ENCODE measurements at regions not wholly inside any gene's neighbourhood (a gene's known extent, or its start where the extent isn't known, plus 50 kb on each side); places are given as distances from the start of the nearest gene placed in this dataset.

DNA sequence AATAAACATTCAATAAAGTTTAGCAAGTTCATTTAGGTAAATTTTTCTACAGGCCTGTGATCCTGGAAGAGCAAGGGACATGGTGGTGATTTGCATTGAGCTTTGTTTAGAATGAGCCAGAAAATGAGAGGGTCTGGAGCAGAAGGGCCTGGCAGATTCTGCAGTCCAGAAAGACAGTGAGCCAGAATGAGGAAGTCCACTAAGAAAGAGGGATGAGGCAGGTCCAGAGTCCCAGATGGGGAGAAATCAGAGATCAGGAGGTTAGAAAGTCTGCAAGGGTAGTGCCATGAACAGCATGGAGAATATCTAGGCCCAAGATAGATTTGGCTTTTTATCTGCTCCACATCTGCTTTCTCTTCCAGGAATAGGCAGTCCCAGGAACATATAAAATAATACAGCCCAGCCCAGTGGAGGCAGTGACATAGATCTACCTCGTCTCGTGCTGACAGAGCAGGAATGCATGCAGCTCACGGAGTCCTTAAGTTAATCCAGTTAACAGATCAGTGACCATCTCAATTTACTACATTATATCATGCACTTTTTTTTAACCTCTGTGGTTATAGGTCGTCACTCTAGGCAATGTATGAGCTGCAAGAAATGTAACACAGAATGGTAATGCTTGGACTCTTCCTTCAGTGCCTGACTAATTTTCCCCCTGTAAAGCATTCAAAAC, 429.0 kb downstream of the SUCLG1 start:
- TF ChIP-seq, protein P1, sequence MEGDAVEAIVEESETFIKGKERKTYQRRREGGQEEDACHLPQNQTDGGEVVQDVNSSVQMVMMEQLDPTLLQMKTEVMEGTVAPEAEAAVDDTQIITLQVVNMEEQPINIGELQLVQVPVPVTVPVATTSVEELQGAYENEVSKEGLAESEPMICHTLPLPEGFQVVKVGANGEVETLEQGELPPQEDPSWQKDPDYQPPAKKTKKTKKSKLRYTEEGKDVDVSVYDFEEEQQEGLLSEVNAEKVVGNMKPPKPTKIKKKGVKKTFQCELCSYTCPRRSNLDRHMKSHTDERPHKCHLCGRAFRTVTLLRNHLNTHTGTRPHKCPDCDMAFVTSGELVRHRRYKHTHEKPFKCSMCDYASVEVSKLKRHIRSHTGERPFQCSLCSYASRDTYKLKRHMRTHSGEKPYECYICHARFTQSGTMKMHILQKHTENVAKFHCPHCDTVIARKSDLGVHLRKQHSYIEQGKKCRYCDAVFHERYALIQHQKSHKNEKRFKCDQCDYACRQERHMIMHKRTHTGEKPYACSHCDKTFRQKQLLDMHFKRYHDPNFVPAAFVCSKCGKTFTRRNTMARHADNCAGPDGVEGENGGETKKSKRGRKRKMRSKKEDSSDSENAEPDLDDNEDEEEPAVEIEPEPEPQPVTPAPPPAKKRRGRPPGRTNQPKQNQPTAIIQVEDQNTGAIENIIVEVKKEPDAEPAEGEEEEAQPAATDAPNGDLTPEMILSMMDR (IDR thresholded peaks at IDR 0.05; ENCODE audit: low read length): no peak
- TF ChIP-seq EZH2phosphoT487 (IDR thresholded peaks at IDR 0.05; ENCODE audit: low read length) (no peak), EZH2 (optimal IDR thresholded peaks at IDR 0.05; ENCODE audit: low read depth, low read length) (no peak)
